Skeletal muscle satellite cell (primary cell): ENCODE measurements at regions not wholly inside any gene's neighbourhood (a gene's known extent, or its start where the extent isn't known, plus 50 kb on each side); places are given as distances from the start of the nearest gene placed in this dataset.

Experiments used
- H3K27me3 ChIP-seq: 2 replicates; pipeline ENCODE4 v1.7.0; 2013; ENCODE audit warnings: low read length; ENCODE audit not compliant: control insufficient read depth, insufficient read depth
- H3K36me3 ChIP-seq: 2 replicates; pipeline ENCODE4 v1.7.0; 2013; ENCODE audit warnings: mild to moderate bottlenecking, control low read depth, low read length; ENCODE audit not compliant: insufficient read depth
- H3K4me1 ChIP-seq: 2 replicates; pipeline ENCODE4 v1.7.0; 2013; ENCODE audit warnings: low read length; ENCODE audit not compliant: control insufficient read depth, insufficient read depth
- H3K4me2 ChIP-seq: 2 replicates; pipeline ENCODE4 v1.7.0; 2013; ENCODE audit warnings: mild to moderate bottlenecking, low read length
- H3K4me3 ChIP-seq: 2 replicates; pipeline ENCODE4 v1.7.0; 2013; ENCODE audit warnings: low read length
- H3K9ac ChIP-seq: 2 replicates; pipeline ENCODE4 v1.7.0; 2013; ENCODE audit warnings: mild to moderate bottlenecking, low read depth, low read length, moderate library complexity
- H3K9me3 ChIP-seq: replicated peaks from 2 replicates; pipeline ENCODE4 v1.7.0; 2013; ENCODE audit warnings: mild to moderate bottlenecking, control low read depth, low read length

- Histone ChIP-seq H3K36me3 (no peaks in the 10 kb centered on the region), H3K4me1 (no peaks in the 10 kb centered on the region), H3K4me3 (no peak overlapping the region), H3K27me3 (no peaks in the 10 kb centered on the region), H3K4me2 (no peak overlapping the region), H3K9me3 (no peaks in the 10 kb centered on the region), H3K9ac (no peak overlapping the region)
These were observed 158.6 kb upstream of the HS6ST1 start for GRCh38 chr2:128477026-128477820.

- no peak overlapping the region for H3K9ac ChIP-seq
- H3K4me3 ChIP-seq = no peak overlapping the region
- no peak overlapping the region for H3K4me2 ChIP-seq
- H3K9me3 ChIP-seq = no peaks in the 10 kb centered on the region
- H3K27me3 ChIP-seq = no peaks in the 10 kb centered on the region
- no peaks in the 10 kb centered on the region for H3K4me1 ChIP-seq
- H3K36me3 ChIP-seq = no peaks in the 10 kb centered on the region
These were observed 159.2 kb upstream of the HS6ST1 start for GRCh38 chr2:128477891-128478290.

GRCh38 chr2:128485761-128486639, 167.3 kb upstream of the HS6ST1 start:
- Histone ChIP-seq H3K4me1 (no peaks in the 10 kb centered on the region), H3K36me3 (no peaks in the 10 kb centered on the region), H3K9ac (no peak overlapping the region), H3K4me2 (no peak overlapping the region), H3K27me3 (no peaks in the 10 kb centered on the region), H3K9me3 (no peaks in the 10 kb centered on the region), H3K4me3 (no peak overlapping the region)

- Histone ChIP-seq H3K4me2 (no peak overlapping the region), H3K27me3 (no peaks in the 10 kb centered on the region), H3K9ac (no peak overlapping the region), H3K36me3 (no peaks in the 10 kb centered on the region), H3K4me1 (no peaks in the 10 kb centered on the region), H3K4me3 (no peak overlapping the region), H3K9me3 (no peaks in the 10 kb centered on the region)
These were observed 168.1 kb upstream of the HS6ST1 start for GRCh38 chr2:128486640-128487375.

- Histone ChIP-seq H3K9me3 (no peaks in the 10 kb centered on the region), H3K4me3 (no peak overlapping the region), H3K4me2 (no peak overlapping the region), H3K36me3 (no peaks in the 10 kb centered on the region), H3K27me3 (no peaks in the 10 kb centered on the region), H3K9ac (no peak overlapping the region), H3K4me1 (no peaks in the 10 kb centered on the region)
These were observed 169.2 kb upstream of the HS6ST1 start for GRCh38 chr2:128487650-128488387.

- no peaks in the 10 kb centered on the region for H3K4me1 ChIP-seq
- H3K27me3 ChIP-seq = no peaks in the 10 kb centered on the region
These were observed 169.8 kb upstream of the HS6ST1 start for GRCh38 chr2:128488434-128488833.

GRCh38 chr2:128489526-128490273, 171.0 kb upstream of the HS6ST1 start:
- no peaks in the 10 kb centered on the region for H3K27me3 ChIP-seq
- H3K9ac ChIP-seq = no peak overlapping the region
- H3K4me2 ChIP-seq = no peak overlapping the region
- no peaks in the 10 kb centered on the region for H3K36me3 ChIP-seq
- H3K9me3 ChIP-seq = no peaks in the 10 kb centered on the region
- no peaks in the 10 kb centered on the region for H3K4me1 ChIP-seq
- H3K4me3 ChIP-seq = no peak overlapping the region

More at GRCh38 chr2:128488434-128488833, 169.8 kb upstream of the HS6ST1 start:
- no peak overlapping the region for H3K4me3 ChIP-seq
- H3K9ac ChIP-seq = no peak overlapping the region
- no peaks in the 10 kb centered on the region for H3K9me3 ChIP-seq
- H3K36me3 ChIP-seq = no peaks in the 10 kb centered on the region
- H3K4me2 ChIP-seq = no peak overlapping the region

GRCh38 chr2:128490321-128490720, 171.7 kb upstream of the HS6ST1 start:
- H3K27me3 ChIP-seq = no peaks in the 10 kb centered on the region
- H3K9ac ChIP-seq = no peak overlapping the region
- no peaks in the 10 kb centered on the region for H3K36me3 ChIP-seq
- H3K4me3 ChIP-seq = no peak overlapping the region
- H3K9me3 ChIP-seq = no peaks in the 10 kb centered on the region
- H3K4me2 ChIP-seq = no peak overlapping the region
- H3K4me1 ChIP-seq = no peaks in the 10 kb centered on the region

GRCh38 chr2:128490881-128491691, 172.4 kb upstream of the HS6ST1 start:
- Histone ChIP-seq H3K9ac (no peak overlapping the region), H3K4me1 (no peaks in the 10 kb centered on the region), H3K4me3 (no peak overlapping the region), H3K27me3 (no peaks in the 10 kb centered on the region), H3K4me2 (no peak overlapping the region), H3K9me3 (no peaks in the 10 kb centered on the region), H3K36me3 (no peaks in the 10 kb centered on the region)

- H3K9ac ChIP-seq = no peak overlapping the region
- no peak overlapping the region for H3K4me2 ChIP-seq
- H3K9me3 ChIP-seq = no peaks in the 10 kb centered on the region
- no peak overlapping the region for H3K4me3 ChIP-seq
- no peaks in the 10 kb centered on the region for H3K27me3 ChIP-seq
- no peaks in the 10 kb centered on the region for H3K36me3 ChIP-seq
- no peaks in the 10 kb centered on the region for H3K4me1 ChIP-seq
These were observed 173.1 kb upstream of the HS6ST1 start for GRCh38 chr2:128491692-128492244.
